ENCODE measurements at regions not wholly inside any gene's neighbourhood (a gene's known extent, or its start where the extent isn't known, plus 50 kb on each side); places are given as distances from the start of the nearest gene placed in this dataset.

DNA sequence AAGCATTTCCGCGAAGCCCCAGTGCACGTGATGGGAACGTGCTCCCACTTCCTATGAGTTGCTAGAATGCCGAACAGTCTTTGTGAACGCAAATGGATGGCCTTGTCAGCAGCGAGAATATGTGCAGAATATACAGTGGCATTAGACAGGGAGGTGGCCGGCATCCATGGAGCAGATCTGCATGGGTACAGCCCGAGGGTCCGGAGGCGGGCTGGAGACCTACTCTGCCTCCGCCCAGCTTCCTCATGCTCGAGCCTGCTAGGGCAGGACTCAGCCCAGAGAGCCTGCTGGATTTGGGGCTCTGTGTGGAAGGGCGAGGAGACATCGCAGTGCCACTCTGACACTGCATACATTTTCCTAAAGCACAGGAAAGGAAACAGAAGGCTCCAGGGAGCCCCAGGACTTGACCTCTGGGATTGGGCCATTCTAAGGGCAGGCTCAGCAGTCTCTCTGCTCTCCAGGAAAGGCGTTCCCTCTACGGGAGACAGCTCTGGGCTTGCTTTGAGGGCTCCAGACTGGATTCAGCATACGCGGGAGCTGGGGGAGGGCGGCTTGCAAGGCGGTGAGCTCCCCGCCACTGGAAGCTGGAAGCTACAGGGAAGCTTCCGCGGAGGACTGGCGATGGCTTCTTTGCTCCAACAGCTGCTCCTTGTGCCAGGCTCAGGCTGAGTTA, 55.9 kb upstream of the UQCRFS1 start:
- no peak for TF ChIP-seq EZH2 (IDR thresholded peaks at IDR 0.05; ENCODE audit: borderline replicate concordance, insufficient read depth, low read length, poor library complexity, severe bottlenecking)
- no peak for TF ChIP-seq SMC3 (conservative IDR thresholded peaks at IDR 0.05; ENCODE audit: poor library complexity)
- TF ChIP-seq, protein P1, sequence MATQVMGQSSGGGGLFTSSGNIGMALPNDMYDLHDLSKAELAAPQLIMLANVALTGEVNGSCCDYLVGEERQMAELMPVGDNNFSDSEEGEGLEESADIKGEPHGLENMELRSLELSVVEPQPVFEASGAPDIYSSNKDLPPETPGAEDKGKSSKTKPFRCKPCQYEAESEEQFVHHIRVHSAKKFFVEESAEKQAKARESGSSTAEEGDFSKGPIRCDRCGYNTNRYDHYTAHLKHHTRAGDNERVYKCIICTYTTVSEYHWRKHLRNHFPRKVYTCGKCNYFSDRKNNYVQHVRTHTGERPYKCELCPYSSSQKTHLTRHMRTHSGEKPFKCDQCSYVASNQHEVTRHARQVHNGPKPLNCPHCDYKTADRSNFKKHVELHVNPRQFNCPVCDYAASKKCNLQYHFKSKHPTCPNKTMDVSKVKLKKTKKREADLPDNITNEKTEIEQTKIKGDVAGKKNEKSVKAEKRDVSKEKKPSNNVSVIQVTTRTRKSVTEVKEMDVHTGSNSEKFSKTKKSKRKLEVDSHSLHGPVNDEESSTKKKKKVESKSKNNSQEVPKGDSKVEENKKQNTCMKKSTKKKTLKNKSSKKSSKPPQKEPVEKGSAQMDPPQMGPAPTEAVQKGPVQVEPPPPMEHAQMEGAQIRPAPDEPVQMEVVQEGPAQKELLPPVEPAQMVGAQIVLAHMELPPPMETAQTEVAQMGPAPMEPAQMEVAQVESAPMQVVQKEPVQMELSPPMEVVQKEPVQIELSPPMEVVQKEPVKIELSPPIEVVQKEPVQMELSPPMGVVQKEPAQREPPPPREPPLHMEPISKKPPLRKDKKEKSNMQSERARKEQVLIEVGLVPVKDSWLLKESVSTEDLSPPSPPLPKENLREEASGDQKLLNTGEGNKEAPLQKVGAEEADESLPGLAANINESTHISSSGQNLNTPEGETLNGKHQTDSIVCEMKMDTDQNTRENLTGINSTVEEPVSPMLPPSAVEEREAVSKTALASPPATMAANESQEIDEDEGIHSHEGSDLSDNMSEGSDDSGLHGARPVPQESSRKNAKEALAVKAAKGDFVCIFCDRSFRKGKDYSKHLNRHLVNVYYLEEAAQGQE (IDR thresholded peaks at IDR 0.05; ENCODE audit: borderline replicate concordance) = no peak
- TF ChIP-seq EP300 (conservative IDR thresholded peaks at IDR 0.05; ENCODE audit: poor library complexity, severe bottlenecking) = no peak
- TF ChIP-seq TAF1 (IDR thresholded peaks at IDR 0.05; ENCODE audit: low read depth) = no peak
- TF ChIP-seq, protein P2, sequence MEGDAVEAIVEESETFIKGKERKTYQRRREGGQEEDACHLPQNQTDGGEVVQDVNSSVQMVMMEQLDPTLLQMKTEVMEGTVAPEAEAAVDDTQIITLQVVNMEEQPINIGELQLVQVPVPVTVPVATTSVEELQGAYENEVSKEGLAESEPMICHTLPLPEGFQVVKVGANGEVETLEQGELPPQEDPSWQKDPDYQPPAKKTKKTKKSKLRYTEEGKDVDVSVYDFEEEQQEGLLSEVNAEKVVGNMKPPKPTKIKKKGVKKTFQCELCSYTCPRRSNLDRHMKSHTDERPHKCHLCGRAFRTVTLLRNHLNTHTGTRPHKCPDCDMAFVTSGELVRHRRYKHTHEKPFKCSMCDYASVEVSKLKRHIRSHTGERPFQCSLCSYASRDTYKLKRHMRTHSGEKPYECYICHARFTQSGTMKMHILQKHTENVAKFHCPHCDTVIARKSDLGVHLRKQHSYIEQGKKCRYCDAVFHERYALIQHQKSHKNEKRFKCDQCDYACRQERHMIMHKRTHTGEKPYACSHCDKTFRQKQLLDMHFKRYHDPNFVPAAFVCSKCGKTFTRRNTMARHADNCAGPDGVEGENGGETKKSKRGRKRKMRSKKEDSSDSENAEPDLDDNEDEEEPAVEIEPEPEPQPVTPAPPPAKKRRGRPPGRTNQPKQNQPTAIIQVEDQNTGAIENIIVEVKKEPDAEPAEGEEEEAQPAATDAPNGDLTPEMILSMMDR (IDR thresholded peaks at IDR 0.05; ENCODE audit: poor library complexity, severe bottlenecking) = no peak
- TF ChIP-seq RAD21 (conservative IDR thresholded peaks at IDR 0.05) = no peak
- TF ChIP-seq POLR2AphosphoS5 (IDR thresholded peaks at IDR 0.05) = no peak
- TF ChIP-seq MXI1 (conservative IDR thresholded peaks at IDR 0.05; ENCODE audit: poor library complexity, severe bottlenecking) = no peak
- Histone ChIP-seq H3K27ac (ENCODE audit: low read length) (peak overlapping the region; percentile 86), H3K9me3 (ENCODE audit: low read length) (no peaks in the 10 kb centered on the region), H3K9me2 (ENCODE audit: insufficient read depth, low read length) (no peaks in the 10 kb centered on the region), H3F3A (ENCODE audit: insufficient read depth, low read length, poor library complexity, severe bottlenecking) (no peaks in the 10 kb centered on the region), H3K9ac (ENCODE audit: low read length) (peak overlapping the region; percentile 54), H3K79me2 (replicated peaks; ENCODE audit: insufficient read depth, low read length) (no peaks in the 10 kb centered on the region), H3K4me2 (ENCODE audit: low read length) (no peak overlapping the region), H3K27me3 (ENCODE audit: insufficient read depth, low read depth, low read length) (no peaks in the 10 kb centered on the region), H3K36me3 (ENCODE audit: insufficient read depth, low read length) (no peaks in the 10 kb centered on the region), H2AFZ (ENCODE audit: low read depth, low read length) (no peak overlapping the region), H3K4me3 (ENCODE audit: low read length) (no peak overlapping the region), H4K20me1 (ENCODE audit: insufficient read depth) (no peaks in the 10 kb centered on the region)

DNA sequence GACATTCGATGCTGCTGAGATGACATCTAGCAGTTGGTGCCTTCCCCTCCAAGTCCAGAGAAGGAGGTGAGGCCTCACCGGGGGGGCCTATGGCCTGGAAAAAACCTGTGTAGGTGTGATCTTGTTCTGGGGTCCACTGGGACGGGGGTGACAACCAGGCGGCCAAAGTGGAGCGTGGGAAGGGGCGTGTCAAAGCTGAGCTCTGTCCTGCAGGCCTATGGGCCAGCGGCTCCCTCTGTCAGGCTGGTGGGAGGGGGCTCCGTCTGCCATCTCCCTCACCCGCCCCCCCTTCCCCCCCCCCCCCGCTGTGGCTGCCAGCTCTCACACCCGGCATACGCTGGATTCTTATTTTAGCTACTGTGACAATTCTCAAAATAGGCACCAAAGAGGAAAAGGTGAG, 56.7 kb upstream of the UQCRFS1 start:
- TF ChIP-seq, protein P2 (IDR thresholded peaks at IDR 0.05; ENCODE audit: poor library complexity, severe bottlenecking) = no peak
- no peak for TF ChIP-seq SMC3 (conservative IDR thresholded peaks at IDR 0.05; ENCODE audit: poor library complexity)
- no peak for TF ChIP-seq EZH2 (IDR thresholded peaks at IDR 0.05; ENCODE audit: borderline replicate concordance, insufficient read depth, low read length, poor library complexity, severe bottlenecking)
- TF ChIP-seq POLR2AphosphoS5 (IDR thresholded peaks at IDR 0.05) = no peak
- TF ChIP-seq MXI1 (conservative IDR thresholded peaks at IDR 0.05; ENCODE audit: poor library complexity, severe bottlenecking) = no peak
- TF ChIP-seq RAD21 (conservative IDR thresholded peaks at IDR 0.05) = no peak
- no peak for TF ChIP-seq EP300 (conservative IDR thresholded peaks at IDR 0.05; ENCODE audit: poor library complexity, severe bottlenecking)
- TF ChIP-seq, protein P1 (IDR thresholded peaks at IDR 0.05; ENCODE audit: borderline replicate concordance) = no peak
- no peak for TF ChIP-seq TAF1 (IDR thresholded peaks at IDR 0.05; ENCODE audit: low read depth)
- H3K9me3 ChIP-seq (ENCODE audit: low read length) = no peaks in the 10 kb centered on the region
- no peak overlapping the region for H3K4me2 ChIP-seq (ENCODE audit: low read length)
- H3K36me3 ChIP-seq (ENCODE audit: insufficient read depth, low read length) = no peaks in the 10 kb centered on the region
- no peaks in the 10 kb centered on the region for H4K20me1 ChIP-seq (ENCODE audit: insufficient read depth)
- no peak overlapping the region for H3K4me3 ChIP-seq (ENCODE audit: low read length)
- no peaks in the 10 kb centered on the region for H3K9me2 ChIP-seq (ENCODE audit: insufficient read depth, low read length)
- H3K27me3 ChIP-seq (ENCODE audit: insufficient read depth, low read depth, low read length) = no peaks in the 10 kb centered on the region
- no peaks in the 10 kb centered on the region for H3F3A ChIP-seq (ENCODE audit: insufficient read depth, low read length, poor library complexity, severe bottlenecking)
- H3K79me2 ChIP-seq (replicated peaks; ENCODE audit: insufficient read depth, low read length) = no peaks in the 10 kb centered on the region
- no peak overlapping the region for H3K27ac ChIP-seq (ENCODE audit: low read length)
- H2AFZ ChIP-seq (ENCODE audit: low read depth, low read length) = no peak overlapping the region
- H3K9ac ChIP-seq (ENCODE audit: low read length) = no peak overlapping the region

Measured in neural cell (in vitro differentiated cells).